ENCODE measurements at regions not wholly inside any gene's neighbourhood (a gene's known extent, or its start where the extent isn't known, plus 50 kb on each side); places are given as distances from the start of the nearest gene placed in this dataset.

- TF ChIP-seq GABPA (IDR thresholded peaks at IDR 0.05; ENCODE audit: low read depth) (no peak), USF1 (IDR thresholded peaks at IDR 0.05; ENCODE audit: borderline replicate concordance, low read depth) (no peak), ZBTB33 (IDR thresholded peaks at IDR 0.05; ENCODE audit: borderline replicate concordance, low read depth) (no peak), RCOR1 (IDR thresholded peaks at IDR 0.05; ENCODE audit: low read length) (no peak), SMC3 (IDR thresholded peaks at IDR 0.05; ENCODE audit: low read depth, low read length) (no peak), POLR2AphosphoS5 (IDR thresholded peaks at IDR 0.05; ENCODE audit: low read depth, low read length) (no peak), YY1 (IDR thresholded peaks at IDR 0.05; ENCODE audit: low read depth) (no peak), FOSL2 (IDR thresholded peaks at IDR 0.05; ENCODE audit: borderline replicate concordance, low read depth) (no peak), EP300 (IDR thresholded peaks at IDR 0.05; ENCODE audit: borderline replicate concordance in 1 of 2, low read depth in 1 of 2, low read length in 1 of 2) (no peak), RAD21 (IDR thresholded peaks at IDR 0.05; ENCODE audit: low read length) (no peak), NFIC (IDR thresholded peaks at IDR 0.05; ENCODE audit: borderline replicate concordance) (no peak)
- TF ChIP-seq, protein P1, sequence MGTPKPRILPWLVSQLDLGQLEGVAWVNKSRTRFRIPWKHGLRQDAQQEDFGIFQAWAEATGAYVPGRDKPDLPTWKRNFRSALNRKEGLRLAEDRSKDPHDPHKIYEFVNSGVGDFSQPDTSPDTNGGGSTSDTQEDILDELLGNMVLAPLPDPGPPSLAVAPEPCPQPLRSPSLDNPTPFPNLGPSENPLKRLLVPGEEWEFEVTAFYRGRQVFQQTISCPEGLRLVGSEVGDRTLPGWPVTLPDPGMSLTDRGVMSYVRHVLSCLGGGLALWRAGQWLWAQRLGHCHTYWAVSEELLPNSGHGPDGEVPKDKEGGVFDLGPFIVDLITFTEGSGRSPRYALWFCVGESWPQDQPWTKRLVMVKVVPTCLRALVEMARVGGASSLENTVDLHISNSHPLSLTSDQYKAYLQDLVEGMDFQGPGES (IDR thresholded peaks at IDR 0.05; ENCODE audit: low read depth, low read length) = no peak
- TF ChIP-seq, protein P2, sequence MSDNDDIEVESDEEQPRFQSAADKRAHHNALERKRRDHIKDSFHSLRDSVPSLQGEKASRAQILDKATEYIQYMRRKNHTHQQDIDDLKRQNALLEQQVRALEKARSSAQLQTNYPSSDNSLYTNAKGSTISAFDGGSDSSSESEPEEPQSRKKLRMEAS (IDR thresholded peaks at IDR 0.05; ENCODE audit: low read depth) = no peak
- TF ChIP-seq, protein P3, sequence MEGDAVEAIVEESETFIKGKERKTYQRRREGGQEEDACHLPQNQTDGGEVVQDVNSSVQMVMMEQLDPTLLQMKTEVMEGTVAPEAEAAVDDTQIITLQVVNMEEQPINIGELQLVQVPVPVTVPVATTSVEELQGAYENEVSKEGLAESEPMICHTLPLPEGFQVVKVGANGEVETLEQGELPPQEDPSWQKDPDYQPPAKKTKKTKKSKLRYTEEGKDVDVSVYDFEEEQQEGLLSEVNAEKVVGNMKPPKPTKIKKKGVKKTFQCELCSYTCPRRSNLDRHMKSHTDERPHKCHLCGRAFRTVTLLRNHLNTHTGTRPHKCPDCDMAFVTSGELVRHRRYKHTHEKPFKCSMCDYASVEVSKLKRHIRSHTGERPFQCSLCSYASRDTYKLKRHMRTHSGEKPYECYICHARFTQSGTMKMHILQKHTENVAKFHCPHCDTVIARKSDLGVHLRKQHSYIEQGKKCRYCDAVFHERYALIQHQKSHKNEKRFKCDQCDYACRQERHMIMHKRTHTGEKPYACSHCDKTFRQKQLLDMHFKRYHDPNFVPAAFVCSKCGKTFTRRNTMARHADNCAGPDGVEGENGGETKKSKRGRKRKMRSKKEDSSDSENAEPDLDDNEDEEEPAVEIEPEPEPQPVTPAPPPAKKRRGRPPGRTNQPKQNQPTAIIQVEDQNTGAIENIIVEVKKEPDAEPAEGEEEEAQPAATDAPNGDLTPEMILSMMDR (IDR thresholded peaks at IDR 0.05) = no peak
- TF ChIP-seq, protein P4, sequence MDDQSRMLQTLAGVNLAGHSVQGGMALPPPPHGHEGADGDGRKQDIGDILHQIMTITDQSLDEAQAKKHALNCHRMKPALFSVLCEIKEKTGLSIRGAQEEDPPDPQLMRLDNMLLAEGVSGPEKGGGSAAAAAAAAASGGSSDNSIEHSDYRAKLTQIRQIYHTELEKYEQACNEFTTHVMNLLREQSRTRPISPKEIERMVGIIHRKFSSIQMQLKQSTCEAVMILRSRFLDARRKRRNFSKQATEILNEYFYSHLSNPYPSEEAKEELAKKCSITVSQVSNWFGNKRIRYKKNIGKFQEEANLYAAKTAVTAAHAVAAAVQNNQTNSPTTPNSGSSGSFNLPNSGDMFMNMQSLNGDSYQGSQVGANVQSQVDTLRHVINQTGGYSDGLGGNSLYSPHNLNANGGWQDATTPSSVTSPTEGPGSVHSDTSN (IDR thresholded peaks at IDR 0.05) = no peak
- Histone ChIP-seq H3F3A (replicated peaks; ENCODE audit: insufficient read depth) (no peaks in the 10 kb centered on the region), H3K36me3 (replicated peaks in 1 of 2; ENCODE audit: control insufficient read depth in 1 of 2, insufficient read depth in 2 of 2, low read length in 1 of 2) (no peaks in the 10 kb centered on the region), H3K4me3 (ENCODE audit: low read depth in 2 of 2, low read length in 1 of 2) (no peak overlapping the region), H4K20me1 (ENCODE audit: insufficient read depth) (no peaks in the 10 kb centered on the region), H3K27me3 (ENCODE audit: insufficient read depth) (no peaks in the 10 kb centered on the region), H2AFZ (ENCODE audit: low read depth) (no peak overlapping the region), H3K9ac (no peak overlapping the region), H3K9me2 (no peaks in the 10 kb centered on the region), H3K4me1 (ENCODE audit: control insufficient read depth in 1 of 2, insufficient read depth in 2 of 2, low read depth in 1 of 2, low read length in 1 of 2) (no peaks in the 10 kb centered on the region), H3K27ac (ENCODE audit: low read depth in 2 of 2, low read length in 1 of 2) (no peak overlapping the region), H3K4me2 (no peak overlapping the region), H3K79me2 (ENCODE audit: insufficient read depth) (no peaks in the 10 kb centered on the region), H3K9me3 (no peaks in the 10 kb centered on the region)
- CTCF ChIA-PET = interaction anchor here (0.7 to 1.3 kb wide), 2 partner anchors 14 to 749 kb away, joined by 3 to 4 read pairs; no protein-coding TSS in a partner anchor
- no peak for DNase-seq
- WGBS (ENCODE audit: low lambda C conversion rate) = 60% methylated on average over 4 of the region's 4 CpGs
- POLR2A ChIA-PET = no interaction called here
Measured at GRCh38 chr10:113313722-113314121, 239.1 kb upstream of the HABP2 start.
